ENCODE measurements at regions not wholly inside any gene's neighbourhood (a gene's known extent, or its start where the extent isn't known, plus 50 kb on each side); places are given as distances from the start of the nearest gene placed in this dataset.

GRCh38 chr10:2623675-2624274 lies 443.6 kb upstream of the PFKP start:
- no peak for TF ChIP-seq POLR2A (IDR thresholded peaks at IDR 0.05)
- TF ChIP-seq POLR2AphosphoS5 (IDR thresholded peaks at IDR 0.05) = no peak
